ENCODE measurements at regions not wholly inside any gene's neighbourhood (a gene's known extent, or its start where the extent isn't known, plus 50 kb on each side); places are given as distances from the start of the nearest gene placed in this dataset.
"Not testable (repeated sequence)": the region's sequence is repeated elsewhere in the genome, so short reads cannot be mapped to it uniquely, and the experiment has no call there.

DNA sequence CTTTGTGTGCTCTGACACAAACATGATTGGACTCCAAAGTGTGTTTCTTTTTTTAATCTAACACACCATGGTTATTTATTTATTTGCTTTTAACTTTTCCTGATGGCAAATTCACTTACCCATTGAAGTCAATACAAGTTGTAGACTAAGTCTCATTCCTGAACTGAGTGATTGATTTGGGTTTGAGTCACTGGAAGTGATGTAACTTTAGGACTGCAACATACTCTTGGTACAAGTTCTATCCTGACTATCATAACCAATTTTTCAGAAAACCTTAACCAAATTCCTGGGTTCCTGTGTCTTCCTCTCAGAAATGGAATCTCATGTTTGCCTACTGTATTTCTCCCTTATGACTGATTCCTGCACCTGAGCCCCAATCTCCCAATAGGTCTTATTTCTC is 590.0 kb upstream of the ROBO1 start:
- H3K9ac ChIP-seq (ENCODE audit: low read length), result no peak overlapping the region
- no peaks in the 10 kb centered on the region for H3K36me3 ChIP-seq (ENCODE audit: control insufficient read depth, low read depth, low read length)
- no peaks in the 10 kb centered on the region for H3K27me3 ChIP-seq (ENCODE audit: control insufficient read depth, insufficient read depth, low read length)
- H3K4me3 ChIP-seq (ENCODE audit: low read length), result no peak overlapping the region
- no peaks in the 10 kb centered on the region for H3K4me1 ChIP-seq (ENCODE audit: control insufficient read depth, low read depth, low read length)
- H3K9me3 ChIP-seq (ENCODE audit: control insufficient read depth, low read depth, low read length), result no peaks in the 10 kb centered on the region
- H3K27ac ChIP-seq (ENCODE audit: low read length), result no peak overlapping the region

- H3K4me3 ChIP-seq (ENCODE audit: low read length), result no peak overlapping the region
- H3K4me1 ChIP-seq (ENCODE audit: control insufficient read depth, low read depth, low read length), result no peaks in the 10 kb centered on the region
- no peaks in the 10 kb centered on the region for H3K9me3 ChIP-seq (ENCODE audit: control insufficient read depth, low read depth, low read length)
- H3K9ac ChIP-seq (ENCODE audit: low read length), result no peak overlapping the region
- H3K27ac ChIP-seq (ENCODE audit: low read length), result no peak overlapping the region
- no peaks in the 10 kb centered on the region for H3K36me3 ChIP-seq (ENCODE audit: control insufficient read depth, low read depth, low read length)
- no peaks in the 10 kb centered on the region for H3K27me3 ChIP-seq (ENCODE audit: control insufficient read depth, insufficient read depth, low read length)
Observed at GRCh38 chr3:80355144-80355543, 587.3 kb upstream of the ROBO1 start.

- Histone ChIP-seq H3K9me3 (ENCODE audit: control insufficient read depth, low read depth, low read length) (no peaks in the 10 kb centered on the region), H3K9ac (ENCODE audit: low read length) (no peak overlapping the region), H3K36me3 (ENCODE audit: control insufficient read depth, low read depth, low read length) (no peaks in the 10 kb centered on the region), H3K4me3 (ENCODE audit: low read length) (no peak overlapping the region), H3K27ac (ENCODE audit: low read length) (no peak overlapping the region), H3K27me3 (ENCODE audit: control insufficient read depth, insufficient read depth, low read length) (no peaks in the 10 kb centered on the region), H3K4me1 (ENCODE audit: control insufficient read depth, low read depth, low read length) (no peaks in the 10 kb centered on the region)
Observed at GRCh38 chr3:80351201-80351600, 583.4 kb upstream of the ROBO1 start.

DNA sequence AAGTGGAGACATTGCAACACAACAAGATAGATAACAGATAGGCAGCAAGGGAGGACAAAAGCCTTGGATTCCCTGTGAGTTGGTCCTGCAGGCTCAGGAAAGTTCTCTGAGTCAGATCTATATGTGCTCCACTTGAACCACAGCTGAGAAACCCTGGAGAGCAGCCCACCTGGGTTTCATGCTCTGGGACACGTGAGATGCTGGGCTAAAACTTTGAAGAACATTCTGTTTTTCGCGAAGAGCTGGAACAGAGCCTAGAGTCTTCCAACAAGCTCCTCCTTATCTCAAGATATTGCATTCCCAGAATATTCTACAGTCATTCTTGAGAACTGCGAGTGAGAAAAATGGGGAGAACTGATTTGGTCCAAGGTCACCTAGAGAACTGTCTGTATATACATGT is 583.0 kb upstream of the ROBO1 start:
- Histone ChIP-seq H3K27ac (ENCODE audit: low read length) (no peak overlapping the region), H3K9ac (ENCODE audit: low read length) (no peak overlapping the region), H3K27me3 (ENCODE audit: control insufficient read depth, insufficient read depth, low read length) (no peaks in the 10 kb centered on the region), H3K4me3 (ENCODE audit: low read length) (no peak overlapping the region), H3K9me3 (ENCODE audit: control insufficient read depth, low read depth, low read length) (no peaks in the 10 kb centered on the region), H3K36me3 (ENCODE audit: control insufficient read depth, low read depth, low read length) (no peaks in the 10 kb centered on the region), H3K4me1 (ENCODE audit: control insufficient read depth, low read depth, low read length) (no peaks in the 10 kb centered on the region)

DNA sequence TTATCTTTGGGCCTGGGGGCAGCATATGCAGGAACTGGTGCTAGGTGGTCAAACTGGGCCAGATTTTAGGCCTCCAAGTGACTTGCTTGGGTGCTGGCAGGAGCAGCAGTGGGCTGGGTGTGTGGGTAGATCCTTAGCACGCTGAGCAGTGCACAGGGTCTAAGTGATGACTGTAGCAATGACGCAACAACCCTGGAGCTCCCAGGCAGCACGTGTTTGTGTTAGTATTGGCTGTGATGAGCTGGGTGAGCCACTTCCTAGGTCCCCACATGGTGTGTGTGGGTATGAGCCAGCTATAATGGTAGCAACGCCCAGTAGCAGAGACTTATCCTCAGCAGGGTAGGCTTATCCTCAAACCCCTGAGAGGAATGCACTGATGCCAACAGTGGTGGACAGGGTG is 570.6 kb upstream of the ROBO1 start:
- no peak overlapping the region for H3K27ac ChIP-seq (ENCODE audit: low read length)
- H3K9ac ChIP-seq (ENCODE audit: low read length), result no peak overlapping the region
- no peaks in the 10 kb centered on the region for H3K9me3 ChIP-seq (ENCODE audit: control insufficient read depth, low read depth, low read length)
- H3K4me3 ChIP-seq (ENCODE audit: low read length), result no peak overlapping the region
- H3K27me3 ChIP-seq (ENCODE audit: control insufficient read depth, insufficient read depth, low read length), result no peaks in the 10 kb centered on the region
- no peaks in the 10 kb centered on the region for H3K36me3 ChIP-seq (ENCODE audit: control insufficient read depth, low read depth, low read length)
- H3K4me1 ChIP-seq (ENCODE audit: control insufficient read depth, low read depth, low read length), result no peaks in the 10 kb centered on the region

DNA sequence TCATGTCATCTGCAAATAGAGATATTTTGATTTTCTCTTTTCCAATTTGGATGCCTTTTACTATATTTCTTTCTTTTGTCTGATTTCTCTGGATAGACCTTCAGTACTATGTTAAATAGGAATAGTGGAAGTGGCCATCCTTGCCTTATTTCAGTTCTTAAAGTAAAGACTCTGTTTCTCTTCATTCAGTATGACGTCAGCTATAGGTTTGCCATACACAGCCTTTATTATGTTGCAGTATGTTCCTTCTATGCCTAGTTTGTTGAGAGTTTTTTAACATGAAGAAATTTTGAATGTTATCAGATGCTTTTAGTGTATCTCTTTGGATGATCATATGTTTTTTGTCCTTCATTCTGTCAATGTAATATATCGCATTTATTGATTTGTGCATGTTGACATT is 566.7 kb upstream of the ROBO1 start:
- Histone ChIP-seq H3K4me1 (ENCODE audit: control insufficient read depth, low read depth, low read length) (no peaks in the 10 kb centered on the region), H3K36me3 (ENCODE audit: control insufficient read depth, low read depth, low read length) (no peaks in the 10 kb centered on the region), H3K9me3 (ENCODE audit: control insufficient read depth, low read depth, low read length) (no peaks in the 10 kb centered on the region), H3K4me3 (ENCODE audit: low read length) (no peak overlapping the region), H3K9ac (ENCODE audit: low read length) (no peak overlapping the region), H3K27ac (ENCODE audit: low read length) (no peak overlapping the region), H3K27me3 (ENCODE audit: control insufficient read depth, insufficient read depth, low read length) (no peaks in the 10 kb centered on the region)

DNA sequence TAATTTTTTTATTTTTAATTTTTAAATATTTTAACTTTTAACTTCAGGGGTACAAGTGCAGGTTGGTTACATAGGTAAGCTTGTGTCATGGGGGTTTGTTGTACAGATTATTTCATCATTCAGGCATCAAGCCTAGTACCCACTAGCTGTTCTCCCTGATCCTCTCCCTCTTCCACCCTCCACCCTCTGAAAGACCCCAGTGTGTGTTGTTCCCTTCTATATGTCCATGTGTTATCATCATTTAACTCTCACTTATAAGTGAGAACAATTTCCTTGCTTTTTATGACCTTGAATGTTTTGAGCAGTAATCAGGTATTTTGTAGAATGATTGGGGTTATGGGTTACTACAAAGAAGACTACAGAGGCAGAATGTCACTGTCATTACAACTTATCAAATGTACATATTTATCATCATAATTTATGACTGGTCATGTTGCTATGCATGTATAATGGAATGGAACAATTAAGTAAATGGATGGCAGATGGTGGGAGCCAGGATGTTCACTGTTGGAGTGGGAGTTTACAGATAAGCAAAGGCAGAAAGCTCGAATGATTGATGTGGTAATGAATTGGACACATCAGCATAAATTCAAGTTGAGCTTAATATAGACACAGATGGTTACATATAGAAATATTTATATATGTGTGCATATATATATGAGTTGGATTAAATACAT is 563.8 kb upstream of the ROBO1 start:
- no peaks in the 10 kb centered on the region for H3K36me3 ChIP-seq (ENCODE audit: control insufficient read depth, low read depth, low read length)
- no peaks in the 10 kb centered on the region for H3K4me1 ChIP-seq (ENCODE audit: control insufficient read depth, low read depth, low read length)
- H3K4me3 ChIP-seq (ENCODE audit: low read length), result no peak overlapping the region
- H3K9me3 ChIP-seq (ENCODE audit: control insufficient read depth, low read depth, low read length), result no peaks in the 10 kb centered on the region
- no peak overlapping the region for H3K27ac ChIP-seq (ENCODE audit: low read length)
- no peak overlapping the region for H3K9ac ChIP-seq (ENCODE audit: low read length)
- H3K27me3 ChIP-seq (ENCODE audit: control insufficient read depth, insufficient read depth, low read length), result no peaks in the 10 kb centered on the region

GRCh38 chr3:80314541-80314940 is 546.7 kb upstream of the ROBO1 start:
- H3K9me3 ChIP-seq (ENCODE audit: control insufficient read depth, low read depth, low read length); H3K4me3 ChIP-seq (ENCODE audit: low read length); H3K27ac ChIP-seq (ENCODE audit: low read length); H3K4me1 ChIP-seq (ENCODE audit: control insufficient read depth, low read depth, low read length); H3K27me3 ChIP-seq (ENCODE audit: control insufficient read depth, insufficient read depth, low read length); H3K36me3 ChIP-seq (ENCODE audit: control insufficient read depth, low read depth, low read length); H3K9ac ChIP-seq (ENCODE audit: low read length): not testable (repeated sequence)

GRCh38 chr3:80308637-80309036 is 540.8 kb upstream of the ROBO1 start:
- no peaks in the 10 kb centered on the region for H3K9me3 ChIP-seq (ENCODE audit: control insufficient read depth, low read depth, low read length)
- no peaks in the 10 kb centered on the region for H3K4me1 ChIP-seq (ENCODE audit: control insufficient read depth, low read depth, low read length)
- no peak overlapping the region for H3K27ac ChIP-seq (ENCODE audit: low read length)
- H3K27me3 ChIP-seq (ENCODE audit: control insufficient read depth, insufficient read depth, low read length), result no peaks in the 10 kb centered on the region
- H3K36me3 ChIP-seq (ENCODE audit: control insufficient read depth, low read depth, low read length), result no peaks in the 10 kb centered on the region
- no peak overlapping the region for H3K4me3 ChIP-seq (ENCODE audit: low read length)
- H3K9ac ChIP-seq (ENCODE audit: low read length), result no peak overlapping the region

GRCh38 chr3:80307844-80308243 is 540.0 kb upstream of the ROBO1 start:
- H3K4me1 ChIP-seq (ENCODE audit: control insufficient read depth, low read depth, low read length), result no peaks in the 10 kb centered on the region
- no peak overlapping the region for H3K27ac ChIP-seq (ENCODE audit: low read length)
- H3K4me3 ChIP-seq (ENCODE audit: low read length), result no peak overlapping the region
- no peak overlapping the region for H3K9ac ChIP-seq (ENCODE audit: low read length)
- H3K36me3 ChIP-seq (ENCODE audit: control insufficient read depth, low read depth, low read length), result no peaks in the 10 kb centered on the region
- H3K27me3 ChIP-seq (ENCODE audit: control insufficient read depth, insufficient read depth, low read length), result no peaks in the 10 kb centered on the region
- no peaks in the 10 kb centered on the region for H3K9me3 ChIP-seq (ENCODE audit: control insufficient read depth, low read depth, low read length)

DNA sequence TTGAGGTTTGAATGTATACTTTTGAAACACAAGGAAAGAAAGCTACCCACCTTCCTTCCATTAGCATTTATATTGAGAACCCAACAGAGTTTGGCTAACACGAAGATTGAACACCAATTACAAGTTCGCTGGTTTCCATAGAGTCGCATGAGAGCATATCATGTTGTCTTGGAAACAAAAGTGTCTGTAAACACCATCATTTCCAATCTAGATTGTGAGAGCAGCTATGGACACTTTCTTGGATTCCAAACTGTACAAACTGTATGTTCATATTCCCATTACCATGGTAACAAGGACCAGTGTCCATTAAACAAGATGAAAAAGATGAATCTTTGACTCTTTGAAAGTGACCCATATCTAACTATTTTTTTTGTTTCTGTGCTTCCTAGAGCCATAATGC is 529.9 kb upstream of the ROBO1 start:
- Histone ChIP-seq H3K9ac (ENCODE audit: low read length) (no peak overlapping the region), H3K27ac (ENCODE audit: low read length) (no peak overlapping the region), H3K9me3 (ENCODE audit: control insufficient read depth, low read depth, low read length) (no peaks in the 10 kb centered on the region), H3K4me3 (ENCODE audit: low read length) (no peak overlapping the region), H3K27me3 (ENCODE audit: control insufficient read depth, insufficient read depth, low read length) (no peaks in the 10 kb centered on the region), H3K4me1 (ENCODE audit: control insufficient read depth, low read depth, low read length) (no peaks in the 10 kb centered on the region), H3K36me3 (ENCODE audit: control insufficient read depth, low read depth, low read length) (no peaks in the 10 kb centered on the region)

DNA sequence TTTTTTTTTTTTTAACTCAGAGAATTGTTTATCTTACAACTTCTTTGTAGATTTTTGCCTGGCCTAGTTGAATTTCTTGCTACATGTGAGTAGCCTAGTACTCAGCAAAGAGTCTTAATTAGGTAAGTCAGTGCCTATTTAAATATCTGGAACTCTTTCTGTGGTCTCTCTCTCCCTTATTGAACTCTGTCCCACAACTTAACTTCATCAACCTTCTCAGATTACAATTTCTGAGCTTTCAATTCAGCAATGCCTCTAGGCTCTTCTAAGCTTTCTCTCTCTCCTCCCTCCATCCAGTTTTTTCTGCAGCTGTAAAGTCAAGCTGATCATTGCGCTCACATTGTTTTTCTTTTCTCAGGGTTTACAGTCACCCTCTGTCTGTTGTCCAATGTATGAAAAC is 517.6 kb upstream of the ROBO1 start:
- H3K36me3 ChIP-seq (ENCODE audit: control insufficient read depth, low read depth, low read length), result no peaks in the 10 kb centered on the region
- H3K4me3 ChIP-seq (ENCODE audit: low read length), result no peak overlapping the region
- H3K27me3 ChIP-seq (ENCODE audit: control insufficient read depth, insufficient read depth, low read length), result no peaks in the 10 kb centered on the region
- no peak overlapping the region for H3K9ac ChIP-seq (ENCODE audit: low read length)
- no peak overlapping the region for H3K27ac ChIP-seq (ENCODE audit: low read length)
- H3K9me3 ChIP-seq (ENCODE audit: control insufficient read depth, low read depth, low read length), result no peaks in the 10 kb centered on the region
- no peaks in the 10 kb centered on the region for H3K4me1 ChIP-seq (ENCODE audit: control insufficient read depth, low read depth, low read length)

Measured in iPS-18a (cell line).